CD4-positive, alpha-beta T cell treated with Interleukin-15 for 4 hours (primary cell): ENCODE measurements at regions not wholly inside any gene's neighbourhood (a gene's known extent, or its start where the extent isn't known, plus 50 kb on each side); places are given as distances from the start of the nearest gene placed in this dataset.
"Not testable (repeated sequence)": the region's sequence is repeated elsewhere in the genome, so short reads cannot be mapped to it uniquely, and the experiment has no call there.

Source experiments
- DNase-seq: peaks from one replicate; pipeline ENCODE4 v3.0.0-alpha.2; 2020; ENCODE audit warnings: low spot score

GRCh38 chr3:75446948-75447347, 217.2 kb upstream of the FRG2C start:
- not testable (repeated sequence) for DNase-seq

- DNase-seq = not testable (repeated sequence)
Observed at GRCh38 chr3:75453328-75453727, 210.8 kb upstream of the FRG2C start.

GRCh38 chr3:75453839-75454238, 210.3 kb upstream of the FRG2C start:
- not testable (repeated sequence) for DNase-seq

GRCh38 chr3:75474530-75474929, 189.6 kb upstream of the FRG2C start:
- not testable (repeated sequence) for DNase-seq

- not testable (repeated sequence) for DNase-seq
Observed at GRCh38 chr3:75496600-75496999, 167.5 kb upstream of the FRG2C start.

GRCh38 chr3:75500357-75500756, 163.8 kb upstream of the FRG2C start:
- DNase-seq = not testable (repeated sequence)

- DNase-seq = not testable (repeated sequence)
Observed at GRCh38 chr3:75502171-75502570, 162.0 kb upstream of the FRG2C start.

- not testable (repeated sequence) for DNase-seq
Observed at GRCh38 chr3:75502769-75503756, 161.1 kb upstream of the FRG2C start.

- DNase-seq = no peak
Observed at GRCh38 chr3:75506603-75507002, 157.5 kb upstream of the FRG2C start.

- not testable (repeated sequence) for DNase-seq
Observed at GRCh38 chr3:75507956-75508355, 156.2 kb upstream of the FRG2C start.

- DNase-seq = not testable (repeated sequence)
Observed at GRCh38 chr3:75527657-75528056, 136.5 kb upstream of the FRG2C start.

- DNase-seq = not testable (repeated sequence)
Observed at GRCh38 chr3:75552095-75552494, 112.0 kb upstream of the FRG2C start.

- DNase-seq = not testable (repeated sequence)
Observed at GRCh38 chr3:75564427-75564826, 99.7 kb upstream of the FRG2C start.

GRCh38 chr3:75572303-75572702, 91.8 kb upstream of the FRG2C start:
- DNase-seq = not testable (repeated sequence)

GRCh38 chr3:75579091-75579490, 85.0 kb upstream of the FRG2C start:
- not testable (repeated sequence) for DNase-seq

GRCh38 chr3:75579536-75579935, 84.6 kb upstream of the FRG2C start:
- not testable (repeated sequence) for DNase-seq

- DNase-seq = peak; percentile 35
Observed at GRCh38 chr3:75579981-75580782, 83.9 kb upstream of the FRG2C start.

- DNase-seq = not testable (repeated sequence)
Observed at GRCh38 chr3:75582536-75582935, 81.6 kb upstream of the FRG2C start.

- DNase-seq = not testable (repeated sequence)
Observed at GRCh38 chr3:75583116-75583515, 81.0 kb upstream of the FRG2C start.

GRCh38 chr3:75587695-75588094, 76.4 kb upstream of the FRG2C start:
- DNase-seq = not testable (repeated sequence)

GRCh38 chr3:75590382-75590781, 73.7 kb upstream of the FRG2C start:
- DNase-seq = not testable (repeated sequence)

GRCh38 chr3:75604286-75604934, 59.7 kb upstream of the FRG2C start:
- not testable (repeated sequence) for DNase-seq
